Amniotic epithelial cell (primary cell): ENCODE measurements at regions not wholly inside any gene's neighbourhood (a gene's known extent, or its start where the extent isn't known, plus 50 kb on each side); places are given as distances from the start of the nearest gene placed in this dataset.

Source experiments
- DNase-seq: peaks from one replicate; pipeline ENCODE4 v3.0.0-alpha.2; 2010; ENCODE audit warnings: low read depth

GRCh38 chr5:116841734-116842133 is 267.1 kb upstream of the SEMA6A start:
- no peak for DNase-seq

GRCh38 chr5:116838011-116838536 is 263.5 kb upstream of the SEMA6A start:
- no peak for DNase-seq

- no peak for DNase-seq
Measured at GRCh38 chr5:116834796-116835515, 260.3 kb upstream of the SEMA6A start.

- DNase-seq = no peak
Measured at GRCh38 chr5:116830079-116830478, 255.5 kb upstream of the SEMA6A start.

GRCh38 chr5:116827078-116827477 is 252.5 kb upstream of the SEMA6A start:
- DNase-seq = no peak

- no peak for DNase-seq
Measured at GRCh38 chr5:116825486-116825885, 250.9 kb upstream of the SEMA6A start.

- DNase-seq = no peak
Measured at GRCh38 chr5:116824751-116825438, 250.3 kb upstream of the SEMA6A start.

GRCh38 chr5:116814626-116815385 is 240.2 kb upstream of the SEMA6A start:
- no peak for DNase-seq

- no peak for DNase-seq
Measured at GRCh38 chr5:116813906-116814305, 239.3 kb upstream of the SEMA6A start.

GRCh38 chr5:116813356-116813755 is 238.7 kb upstream of the SEMA6A start:
- no peak for DNase-seq

- no peak for DNase-seq
Measured at GRCh38 chr5:116810951-116811350, 236.3 kb upstream of the SEMA6A start.

- no peak for DNase-seq
Measured at GRCh38 chr5:116806836-116807235, 232.2 kb upstream of the SEMA6A start.

- no peak for DNase-seq
Measured at GRCh38 chr5:116799401-116799800, 224.8 kb upstream of the SEMA6A start.

- no peak for DNase-seq
Measured at GRCh38 chr5:116795189-116795588, 220.6 kb upstream of the SEMA6A start.

- no peak for DNase-seq
Measured at GRCh38 chr5:116789522-116789921, 214.9 kb upstream of the SEMA6A start.

- no peak for DNase-seq
Measured at GRCh38 chr5:116788851-116789403, 214.3 kb upstream of the SEMA6A start.

GRCh38 chr5:116787570-116787969 is 212.9 kb upstream of the SEMA6A start:
- DNase-seq = no peak

- DNase-seq = no peak
Measured at GRCh38 chr5:116785106-116785505, 210.5 kb upstream of the SEMA6A start.

GRCh38 chr5:116779846-116780245 is 205.2 kb upstream of the SEMA6A start:
- no peak for DNase-seq

GRCh38 chr5:116778651-116779280 is 204.1 kb upstream of the SEMA6A start:
- no peak for DNase-seq

GRCh38 chr5:116778032-116778431 is 203.4 kb upstream of the SEMA6A start:
- DNase-seq = no peak

- no peak for DNase-seq
Measured at GRCh38 chr5:116773926-116774325, 199.3 kb upstream of the SEMA6A start.
